HEK293 (cell line): ENCODE measurements at regions not wholly inside any gene's neighbourhood (a gene's known extent, or its start where the extent isn't known, plus 50 kb on each side); places are given as distances from the start of the nearest gene placed in this dataset.

Experiments
- EGR2 ChIP-seq: fragments of 450-650 bp; formaldehyde crosslinking; IDR thresholded peaks from 2 replicates; pipeline ENCODE4 v1.5.1; 2016; ENCODE audit warnings: low read depth, missing biosample characterization, missing genetic modification characterization
- SALL2 ChIP-seq: fragments of 450-650 bp; formaldehyde crosslinking; IDR thresholded peaks from 2 replicates; pipeline ENCODE4 v1.5.0; 2017; ENCODE audit warnings: missing biosample characterization, mild to moderate bottlenecking, missing genetic modification characterization, borderline replicate concordance
- SCRT2 ChIP-seq: fragments of 450-650 bp; formaldehyde crosslinking; IDR thresholded peaks from 2 replicates; pipeline ENCODE4 v1.5.1; 2016; ENCODE audit warnings: missing biosample characterization, missing genetic modification characterization
- YY1 ChIP-seq: fragments of 450-650 bp; formaldehyde crosslinking; IDR thresholded peaks from 2 replicates; pipeline ENCODE4 v1.5.1; 2018; ENCODE audit warnings: missing biosample characterization, missing genetic modification characterization
- ZBTB21 ChIP-seq: fragments of 450-650 bp; formaldehyde crosslinking; IDR thresholded peaks from 2 replicates; pipeline ENCODE4 v1.5.1; 2017; ENCODE audit warnings: missing biosample characterization, missing genetic modification characterization
- ZFP41 ChIP-seq: fragments of 450-650 bp; formaldehyde crosslinking; IDR thresholded peaks from 2 replicates; pipeline ENCODE4 v1.5.1; 2016; ENCODE audit warnings: missing biosample characterization, missing genetic modification characterization, borderline replicate concordance
- ZNF138 ChIP-seq: fragments of 450-650 bp; formaldehyde crosslinking; IDR thresholded peaks from 2 replicates; pipeline ENCODE4 v1.5.1; 2016; ENCODE audit warnings: missing biosample characterization, missing genetic modification characterization, borderline replicate concordance
- ZNF548 ChIP-seq: fragments of 450-650 bp; formaldehyde crosslinking; IDR thresholded peaks from 2 replicates; pipeline ENCODE4 v1.5.1; 2016; ENCODE audit warnings: missing biosample characterization, missing genetic modification characterization
- ZNF776 ChIP-seq: fragments of 450-650 bp; formaldehyde crosslinking; IDR thresholded peaks from 2 replicates; pipeline ENCODE4 v1.5.0; 2017; ENCODE audit warnings: missing biosample characterization, missing genetic modification characterization, borderline replicate concordance
- TF ChIP-seq, protein P1 (sequence below): fragments of 450-650 bp; formaldehyde crosslinking; IDR thresholded peaks from 2 replicates; pipeline ENCODE4 v1.5.1; 2016; ENCODE audit warnings: missing biosample characterization, missing genetic modification characterization
- TF ChIP-seq, protein P2 (sequence below): sonication (generic); formaldehyde crosslinking; IDR thresholded peaks from 2 replicates; pipeline ENCODE4 v1.8.1; 2022; ENCODE audit warnings: mild to moderate bottlenecking, moderate library complexity, missing genetic modification reagents
- TF ChIP-seq, protein P3 (sequence below): fragments of 450-650 bp; formaldehyde crosslinking; IDR thresholded peaks from 2 replicates; pipeline ENCODE4 v1.5.1; 2016; ENCODE audit warnings: missing biosample characterization, missing genetic modification characterization
- TF ChIP-seq, protein P4 (sequence below): fragments of 450-650 bp; formaldehyde crosslinking; IDR thresholded peaks from 2 replicates; pipeline ENCODE4 v1.5.1; 2016; ENCODE audit warnings: missing biosample characterization, missing genetic modification characterization
- TF ChIP-seq, protein P5 (sequence below): fragments of 450-650 bp; formaldehyde crosslinking; IDR thresholded peaks from 2 replicates; pipeline ENCODE4 v1.5.1; 2016; ENCODE audit warnings: missing biosample characterization, missing genetic modification characterization

DNA sequence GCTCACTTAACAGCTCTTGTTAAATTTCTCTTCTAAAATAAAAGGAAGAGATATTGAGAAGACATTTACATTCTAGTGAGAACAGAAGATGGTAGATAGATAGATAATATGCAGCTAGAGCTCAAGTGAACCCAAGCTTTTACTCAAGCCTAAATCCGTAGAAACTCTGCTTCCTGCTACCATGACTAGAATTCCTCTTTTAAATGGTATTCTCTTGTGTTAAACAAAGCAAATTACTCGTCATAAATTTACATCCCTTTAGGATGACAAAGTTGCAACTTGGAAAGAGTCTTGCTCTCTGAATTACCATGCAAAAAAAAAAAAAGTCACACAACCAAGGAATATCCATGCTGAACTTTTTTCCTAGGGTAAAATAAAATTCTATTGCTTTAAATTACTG is 160.7 kb upstream of the LRFN5 start:
- TF ChIP-seq, protein P1, sequence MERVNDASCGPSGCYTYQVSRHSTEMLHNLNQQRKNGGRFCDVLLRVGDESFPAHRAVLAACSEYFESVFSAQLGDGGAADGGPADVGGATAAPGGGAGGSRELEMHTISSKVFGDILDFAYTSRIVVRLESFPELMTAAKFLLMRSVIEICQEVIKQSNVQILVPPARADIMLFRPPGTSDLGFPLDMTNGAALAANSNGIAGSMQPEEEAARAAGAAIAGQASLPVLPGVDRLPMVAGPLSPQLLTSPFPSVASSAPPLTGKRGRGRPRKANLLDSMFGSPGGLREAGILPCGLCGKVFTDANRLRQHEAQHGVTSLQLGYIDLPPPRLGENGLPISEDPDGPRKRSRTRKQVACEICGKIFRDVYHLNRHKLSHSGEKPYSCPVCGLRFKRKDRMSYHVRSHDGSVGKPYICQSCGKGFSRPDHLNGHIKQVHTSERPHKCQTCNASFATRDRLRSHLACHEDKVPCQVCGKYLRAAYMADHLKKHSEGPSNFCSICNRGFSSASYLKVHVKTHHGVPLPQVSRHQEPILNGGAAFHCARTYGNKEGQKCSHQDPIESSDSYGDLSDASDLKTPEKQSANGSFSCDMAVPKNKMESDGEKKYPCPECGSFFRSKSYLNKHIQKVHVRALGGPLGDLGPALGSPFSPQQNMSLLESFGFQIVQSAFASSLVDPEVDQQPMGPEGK: no peak
- TF ChIP-seq, protein P2, sequence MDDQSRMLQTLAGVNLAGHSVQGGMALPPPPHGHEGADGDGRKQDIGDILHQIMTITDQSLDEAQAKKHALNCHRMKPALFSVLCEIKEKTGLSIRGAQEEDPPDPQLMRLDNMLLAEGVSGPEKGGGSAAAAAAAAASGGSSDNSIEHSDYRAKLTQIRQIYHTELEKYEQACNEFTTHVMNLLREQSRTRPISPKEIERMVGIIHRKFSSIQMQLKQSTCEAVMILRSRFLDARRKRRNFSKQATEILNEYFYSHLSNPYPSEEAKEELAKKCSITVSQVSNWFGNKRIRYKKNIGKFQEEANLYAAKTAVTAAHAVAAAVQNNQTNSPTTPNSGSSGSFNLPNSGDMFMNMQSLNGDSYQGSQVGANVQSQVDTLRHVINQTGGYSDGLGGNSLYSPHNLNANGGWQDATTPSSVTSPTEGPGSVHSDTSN (CRISPR knock-in tag): no peak
- TF ChIP-seq, protein P3, sequence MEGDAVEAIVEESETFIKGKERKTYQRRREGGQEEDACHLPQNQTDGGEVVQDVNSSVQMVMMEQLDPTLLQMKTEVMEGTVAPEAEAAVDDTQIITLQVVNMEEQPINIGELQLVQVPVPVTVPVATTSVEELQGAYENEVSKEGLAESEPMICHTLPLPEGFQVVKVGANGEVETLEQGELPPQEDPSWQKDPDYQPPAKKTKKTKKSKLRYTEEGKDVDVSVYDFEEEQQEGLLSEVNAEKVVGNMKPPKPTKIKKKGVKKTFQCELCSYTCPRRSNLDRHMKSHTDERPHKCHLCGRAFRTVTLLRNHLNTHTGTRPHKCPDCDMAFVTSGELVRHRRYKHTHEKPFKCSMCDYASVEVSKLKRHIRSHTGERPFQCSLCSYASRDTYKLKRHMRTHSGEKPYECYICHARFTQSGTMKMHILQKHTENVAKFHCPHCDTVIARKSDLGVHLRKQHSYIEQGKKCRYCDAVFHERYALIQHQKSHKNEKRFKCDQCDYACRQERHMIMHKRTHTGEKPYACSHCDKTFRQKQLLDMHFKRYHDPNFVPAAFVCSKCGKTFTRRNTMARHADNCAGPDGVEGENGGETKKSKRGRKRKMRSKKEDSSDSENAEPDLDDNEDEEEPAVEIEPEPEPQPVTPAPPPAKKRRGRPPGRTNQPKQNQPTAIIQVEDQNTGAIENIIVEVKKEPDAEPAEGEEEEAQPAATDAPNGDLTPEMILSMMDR: no peak
- TF ChIP-seq SALL2 (tag by site-specific recombination): no peak
- no peak for TF ChIP-seq ZNF138 (tag by site-specific recombination)
- TF ChIP-seq, protein P4, sequence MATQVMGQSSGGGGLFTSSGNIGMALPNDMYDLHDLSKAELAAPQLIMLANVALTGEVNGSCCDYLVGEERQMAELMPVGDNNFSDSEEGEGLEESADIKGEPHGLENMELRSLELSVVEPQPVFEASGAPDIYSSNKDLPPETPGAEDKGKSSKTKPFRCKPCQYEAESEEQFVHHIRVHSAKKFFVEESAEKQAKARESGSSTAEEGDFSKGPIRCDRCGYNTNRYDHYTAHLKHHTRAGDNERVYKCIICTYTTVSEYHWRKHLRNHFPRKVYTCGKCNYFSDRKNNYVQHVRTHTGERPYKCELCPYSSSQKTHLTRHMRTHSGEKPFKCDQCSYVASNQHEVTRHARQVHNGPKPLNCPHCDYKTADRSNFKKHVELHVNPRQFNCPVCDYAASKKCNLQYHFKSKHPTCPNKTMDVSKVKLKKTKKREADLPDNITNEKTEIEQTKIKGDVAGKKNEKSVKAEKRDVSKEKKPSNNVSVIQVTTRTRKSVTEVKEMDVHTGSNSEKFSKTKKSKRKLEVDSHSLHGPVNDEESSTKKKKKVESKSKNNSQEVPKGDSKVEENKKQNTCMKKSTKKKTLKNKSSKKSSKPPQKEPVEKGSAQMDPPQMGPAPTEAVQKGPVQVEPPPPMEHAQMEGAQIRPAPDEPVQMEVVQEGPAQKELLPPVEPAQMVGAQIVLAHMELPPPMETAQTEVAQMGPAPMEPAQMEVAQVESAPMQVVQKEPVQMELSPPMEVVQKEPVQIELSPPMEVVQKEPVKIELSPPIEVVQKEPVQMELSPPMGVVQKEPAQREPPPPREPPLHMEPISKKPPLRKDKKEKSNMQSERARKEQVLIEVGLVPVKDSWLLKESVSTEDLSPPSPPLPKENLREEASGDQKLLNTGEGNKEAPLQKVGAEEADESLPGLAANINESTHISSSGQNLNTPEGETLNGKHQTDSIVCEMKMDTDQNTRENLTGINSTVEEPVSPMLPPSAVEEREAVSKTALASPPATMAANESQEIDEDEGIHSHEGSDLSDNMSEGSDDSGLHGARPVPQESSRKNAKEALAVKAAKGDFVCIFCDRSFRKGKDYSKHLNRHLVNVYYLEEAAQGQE (tag by site-specific recombination): no peak
- no peak for TF ChIP-seq SCRT2 (tag by site-specific recombination)
- TF ChIP-seq, protein P5, sequence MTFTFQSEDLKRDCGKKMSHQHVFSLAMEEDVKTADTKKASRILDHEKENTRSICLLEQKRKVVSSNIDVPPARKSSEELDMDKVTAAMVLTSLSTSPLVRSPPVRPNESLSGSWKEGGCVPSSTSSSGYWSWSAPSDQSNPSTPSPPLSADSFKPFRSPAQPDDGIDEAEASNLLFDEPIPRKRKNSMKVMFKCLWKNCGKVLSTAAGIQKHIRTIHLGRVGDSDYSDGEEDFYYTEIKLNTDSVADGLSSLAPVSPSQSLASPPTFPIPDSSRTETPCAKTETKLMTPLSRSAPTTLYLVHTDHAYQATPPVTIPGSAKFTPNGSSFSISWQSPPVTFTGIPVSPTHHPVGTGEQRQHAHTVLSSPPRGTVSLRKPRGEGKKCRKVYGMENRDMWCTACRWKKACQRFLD: no peak
- TF ChIP-seq ZBTB21 (tag by site-specific recombination): no peak
- TF ChIP-seq EGR2: no peak
- TF ChIP-seq ZNF548 (tag by site-specific recombination): no peak
- TF ChIP-seq ZNF776 (tag by site-specific recombination): no peak
- no peak for TF ChIP-seq YY1 (tag by site-specific recombination)
- no peak for TF ChIP-seq ZFP41
